ENCODE measurements at regions not wholly inside any gene's neighbourhood (a gene's known extent, or its start where the extent isn't known, plus 50 kb on each side); places are given as distances from the start of the nearest gene placed in this dataset.

DNA sequence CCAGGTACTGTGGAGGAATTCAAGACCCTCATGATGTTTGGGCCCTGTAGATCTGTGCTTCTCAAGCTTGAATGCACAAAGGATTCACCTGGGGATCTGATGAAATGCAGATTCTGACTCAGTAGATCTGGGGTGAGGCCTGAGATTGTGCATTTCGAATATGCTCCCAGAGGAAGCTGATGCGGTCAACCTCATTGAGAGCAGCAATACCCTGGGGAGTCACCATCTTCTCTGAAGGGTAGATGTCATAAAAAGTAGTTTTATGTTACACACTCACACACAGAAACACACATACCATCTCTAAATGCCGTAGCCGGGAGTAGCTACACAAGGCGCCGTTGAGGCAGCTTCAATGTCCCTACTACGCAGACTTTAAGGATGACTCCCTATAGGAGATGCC lies 55.8 kb upstream of the CPEB4 start:
- no peak for DNase-seq (ENCODE audit: low spot score)

DNA sequence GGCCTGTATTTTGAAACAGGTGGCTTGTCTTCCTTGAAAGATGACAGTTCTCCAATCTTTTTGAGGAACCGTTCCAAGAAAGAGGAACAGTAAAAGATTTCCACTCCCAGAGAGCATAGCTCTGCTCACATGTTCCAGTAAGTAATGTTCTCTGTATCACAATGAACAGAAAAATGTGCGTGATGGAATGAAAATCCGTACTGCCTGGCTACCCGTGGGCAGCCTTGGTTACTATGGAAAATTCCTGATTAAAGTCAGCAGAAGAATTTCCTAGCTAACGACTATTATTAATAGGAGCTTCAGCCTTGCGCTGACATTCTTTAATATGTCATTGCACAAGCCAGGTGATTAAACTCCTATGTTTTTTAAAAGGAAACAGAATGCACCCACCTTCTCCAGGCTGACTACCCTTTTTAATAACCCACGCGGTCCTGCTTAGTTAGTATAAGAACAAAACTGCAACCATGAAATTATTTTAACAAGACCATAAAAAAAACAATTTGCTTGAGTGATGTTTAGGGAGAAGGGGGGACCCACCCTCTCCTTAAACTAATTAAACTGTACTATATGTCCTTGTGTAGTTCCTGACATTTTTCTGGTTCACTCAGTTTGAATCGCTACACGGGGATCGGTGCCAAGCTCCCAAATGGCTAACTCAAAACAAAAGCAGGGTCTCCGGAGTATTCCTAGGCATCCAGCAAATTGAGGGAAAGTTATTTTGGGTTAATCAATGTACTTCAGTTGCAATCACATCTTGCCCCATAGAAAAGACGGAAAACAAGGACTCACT lies 54.8 kb upstream of the CPEB4 start:
- no peak for DNase-seq (ENCODE audit: low spot score)

DNA sequence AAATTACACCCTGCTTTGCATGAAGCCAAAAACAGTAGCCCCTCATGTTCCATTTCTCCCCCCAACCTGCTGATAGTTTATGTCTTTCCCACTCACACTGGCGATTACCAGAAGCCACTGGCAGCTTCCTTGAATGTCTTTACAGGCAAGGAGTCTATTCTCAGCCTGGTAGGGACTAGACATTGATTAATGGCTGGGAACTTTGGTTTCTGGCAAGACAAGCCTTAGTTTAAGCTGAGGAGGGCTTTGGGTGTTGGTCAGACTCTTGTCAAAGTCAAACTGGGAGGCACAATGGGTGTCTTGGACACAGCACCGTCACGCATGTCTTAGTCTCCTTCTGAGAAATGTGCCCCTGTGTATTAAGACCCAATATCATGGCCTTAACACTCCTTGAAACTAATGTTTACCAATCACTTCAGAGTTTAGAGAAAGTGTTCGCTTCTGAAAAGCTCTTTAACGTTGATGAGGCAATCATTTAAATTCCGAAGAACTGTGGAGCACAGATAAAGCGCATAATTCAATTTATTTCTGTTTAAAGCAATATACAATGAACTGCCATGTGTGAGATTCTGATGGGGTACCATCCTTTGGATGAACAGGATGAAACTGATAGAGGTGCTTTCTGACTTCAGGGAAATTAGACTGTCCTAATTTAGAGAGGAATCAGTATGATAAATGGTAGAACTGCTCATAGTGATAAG lies 53.9 kb upstream of the CPEB4 start:
- no peak for DNase-seq (ENCODE audit: low spot score)

DNA sequence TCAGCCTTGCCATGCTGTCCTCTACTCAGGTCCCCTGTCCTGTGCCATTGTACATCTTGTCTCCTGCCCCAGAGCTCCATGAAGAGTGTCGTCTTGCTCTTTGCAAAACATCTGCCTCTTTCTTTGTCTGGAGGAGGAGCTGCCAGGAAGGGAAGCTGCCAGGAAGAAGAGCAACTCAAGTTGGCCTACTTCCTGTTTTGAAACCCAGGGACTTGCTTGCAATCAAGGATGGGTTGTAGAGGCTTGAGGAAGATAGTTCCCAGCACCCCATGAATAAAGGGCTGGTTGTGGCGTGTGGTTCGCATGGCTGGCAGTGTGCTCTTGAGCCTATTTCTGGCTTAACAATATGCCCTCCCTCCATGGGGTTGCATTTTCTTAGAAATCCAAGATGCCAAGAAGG lies 53.0 kb upstream of the CPEB4 start:
- no peak for DNase-seq (ENCODE audit: low spot score)

DNA sequence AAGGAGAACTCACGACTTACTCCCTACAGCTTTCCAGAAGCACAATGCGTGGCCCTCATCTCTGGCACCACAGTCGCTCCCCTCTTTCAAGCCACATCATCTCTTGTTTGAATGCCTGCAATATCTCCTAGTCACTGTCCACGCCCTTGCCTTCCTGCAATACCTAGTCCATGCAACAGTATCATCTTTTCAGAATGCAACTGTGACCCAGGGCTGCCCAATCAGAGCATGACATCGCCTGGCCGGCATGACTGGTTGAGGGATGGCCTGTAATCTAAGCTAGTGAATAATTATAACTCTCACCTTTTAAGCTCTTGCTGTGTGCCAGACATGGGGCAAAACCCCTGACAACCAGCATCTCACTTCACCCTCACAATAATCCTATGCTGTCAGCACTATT lies 52.5 kb upstream of the CPEB4 start:
- DNase-seq (ENCODE audit: low spot score): no peak

DNA sequence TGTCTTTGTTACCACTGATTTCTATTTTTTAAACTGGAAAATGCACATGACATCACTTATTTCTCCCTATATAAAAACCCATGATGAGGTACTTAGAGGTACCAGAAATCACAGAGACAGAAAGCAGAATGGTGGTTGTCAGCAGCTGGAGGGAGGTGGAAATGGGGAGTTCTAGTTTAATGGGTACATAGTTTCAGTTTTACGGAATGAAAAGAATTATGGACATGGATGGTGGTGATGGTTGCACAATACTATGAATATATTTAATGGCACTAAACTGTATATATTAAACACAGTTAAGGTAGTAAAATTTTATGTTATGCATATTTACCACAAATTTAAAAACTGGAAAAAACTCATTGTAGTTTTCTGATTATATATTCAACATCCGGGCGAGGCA lies 50.5 kb upstream of the CPEB4 start:
- no peak for DNase-seq (ENCODE audit: low spot score)

All from LoVo (cell line).